ENCODE measurements at regions not wholly inside any gene's neighbourhood (a gene's known extent, or its start where the extent isn't known, plus 50 kb on each side); places are given as distances from the start of the nearest gene placed in this dataset.
A peak's percentile ranks its signal among the peaks of the same experiment; 100 is the strongest.

GRCh38 chr2:206368484-206368883, 74.8 kb upstream of the ADAM23 start:
- no peak for TF ChIP-seq CTCF (IDR thresholded peaks at IDR 0.05; ENCODE audit: insufficient read depth, missing control alignments)
- DNase-seq (ENCODE audit: insufficient read length, low spot score) (no peak), FAIRE-seq (no peak)

GRCh38 chr2:206368933-206369569, 74.3 kb upstream of the ADAM23 start:
- no peak for TF ChIP-seq CTCF (IDR thresholded peaks at IDR 0.05; ENCODE audit: insufficient read depth, missing control alignments)
- peak; percentile 95 for FAIRE-seq
- no peak for DNase-seq (ENCODE audit: insufficient read length, low spot score)

- FAIRE-seq (no peak), DNase-seq (ENCODE audit: insufficient read length, low spot score) (no peak)
- no peak for TF ChIP-seq CTCF (IDR thresholded peaks at IDR 0.05; ENCODE audit: insufficient read depth, missing control alignments)
Observed at GRCh38 chr2:206375956-206376355, 67.4 kb upstream of the ADAM23 start.

- no peak for FAIRE-seq
- TF ChIP-seq CTCF (IDR thresholded peaks at IDR 0.05; ENCODE audit: insufficient read depth, missing control alignments) = no peak
- DNase-seq (ENCODE audit: insufficient read length, low spot score) = no peak
Observed at GRCh38 chr2:206378835-206379234, 64.5 kb upstream of the ADAM23 start.

GRCh38 chr2:206379266-206379665, 64.1 kb upstream of the ADAM23 start:
- FAIRE-seq = peak; percentile 96
- no peak for DNase-seq (ENCODE audit: insufficient read length, low spot score)
- TF ChIP-seq CTCF (IDR thresholded peaks at IDR 0.05; ENCODE audit: insufficient read depth, missing control alignments) = no peak

GRCh38 chr2:206379886-206380285, 63.4 kb upstream of the ADAM23 start:
- FAIRE-seq (no peak), DNase-seq (ENCODE audit: insufficient read length, low spot score) (no peak)
- TF ChIP-seq CTCF (IDR thresholded peaks at IDR 0.05; ENCODE audit: insufficient read depth, missing control alignments) = no peak

- FAIRE-seq (no peak), DNase-seq (ENCODE audit: insufficient read length, low spot score) (no peak)
- no peak for TF ChIP-seq CTCF (IDR thresholded peaks at IDR 0.05; ENCODE audit: insufficient read depth, missing control alignments)
Observed at GRCh38 chr2:206381881-206382280, 61.5 kb upstream of the ADAM23 start.
